ENCODE measurements at regions not wholly inside any gene's neighbourhood (a gene's known extent, or its start where the extent isn't known, plus 50 kb on each side); places are given as distances from the start of the nearest gene placed in this dataset.
"Not testable (repeated sequence)": the region's sequence is repeated elsewhere in the genome, so short reads cannot be mapped to it uniquely, and the experiment has no call there.

GRCh38 chrX:13448941-13449340 lies 120.5 kb upstream of the EGFL6 start:
- Histone ChIP-seq H3K9me3 (ENCODE audit: control insufficient read depth in 1 of 2, insufficient read depth in 1 of 2, low read depth in 1 of 2, low read length in 2 of 2) (no peaks in the 10 kb centered on the region), H3K27me3 (ENCODE audit: insufficient read depth, low read length) (no peaks in the 10 kb centered on the region), H3K27ac (ENCODE audit: low read depth, low read length) (no peak overlapping the region), H3K9me2 (ENCODE audit: insufficient read depth) (no peaks in the 10 kb centered on the region), H3K79me2 (ENCODE audit: insufficient read depth, low read length) (no peaks in the 10 kb centered on the region), H3K36me3 (ENCODE audit: control insufficient read depth in 1 of 2, insufficient read depth in 2 of 2, low read length in 2 of 2) (no peaks in the 10 kb centered on the region), H4K20me1 (ENCODE audit: insufficient read depth) (no peaks in the 10 kb centered on the region), H3K9ac (ENCODE audit: low read length) (no peak overlapping the region), H3K4me3 (replicated peaks in 1 of 2; ENCODE audit: low read depth in 1 of 2, low read length in 2 of 2) (no peak overlapping the region), H2AFZ (ENCODE audit: low read depth, low read length, poor library complexity, severe bottlenecking) (no peak overlapping the region), H3K4me1 (ENCODE audit: control insufficient read depth in 1 of 2, insufficient read depth in 2 of 2, low read length in 2 of 2) (no peaks in the 10 kb centered on the region), H3K4me2 (ENCODE audit: low read length) (no peak overlapping the region)
- POLR2A ChIA-PET, result no interaction called here
- no peak for DNase-seq (ENCODE audit: low read depth, low spot score)
- ATAC-seq, result no peak
- no peak for TF ChIP-seq EZH2 (IDR thresholded peaks at IDR 0.05)
- no peak for TF ChIP-seq POLR2A (IDR thresholded peaks at IDR 0.05; ENCODE audit: borderline replicate concordance, extremely low read depth, insufficient read depth, insufficient read length)
- no peak for TF ChIP-seq SIN3A (IDR thresholded peaks at IDR 0.05; ENCODE audit: low read depth)
- no peak for TF ChIP-seq TCF7L2 (IDR thresholded peaks at IDR 0.05; ENCODE audit: borderline replicate concordance, extremely low read depth, insufficient read depth, insufficient read length)
- TF ChIP-seq ELF1 (IDR thresholded peaks at IDR 0.05; ENCODE audit: borderline replicate concordance, low read depth), result no peak
- TF ChIP-seq RAD21 (IDR thresholded peaks at IDR 0.05; ENCODE audit: low read depth), result no peak
- TF ChIP-seq POLR2AphosphoS5 (IDR thresholded peaks at IDR 0.05; ENCODE audit: low read depth, low read length), result no peak
- no peak for TF ChIP-seq ZFX (IDR thresholded peaks at IDR 0.05)
- no peak for TF ChIP-seq YY1 (IDR thresholded peaks at IDR 0.05; ENCODE audit: extremely low read depth, insufficient replicate concordance, low read depth, low read length)
- TF ChIP-seq SP1 (IDR thresholded peaks at IDR 0.05; ENCODE audit: low read depth), result no peak
- TF ChIP-seq REST (IDR thresholded peaks at IDR 0.05; ENCODE audit: low read depth), result no peak
- intact Hi-C loops (cut with micrococcal nuclease), result no loop called here
- RAD21 ChIA-PET (ENCODE audit: low non-redundant PET in 1 of 2, low total read pairs in 2 of 2, uncharacterized antibody in 2 of 2, unreplicated experiment in 2 of 2), result no interaction called here
- BruUV-seq (replicated peaks), result no TSS peak
- CTCF ChIA-PET, result no interaction called here

GRCh38 chrX:13441608-13442007 lies 121.8 kb upstream of the ATXN3L start:
- ATAC-seq; CTCF ChIA-PET; H3K4me1 ChIP-seq (ENCODE audit: control insufficient read depth in 1 of 2, insufficient read depth in 2 of 2, low read length in 2 of 2); RAD21 ChIA-PET (ENCODE audit: low non-redundant PET in 1 of 2, low total read pairs in 2 of 2, uncharacterized antibody in 2 of 2, unreplicated experiment in 2 of 2); H3K36me3 ChIP-seq (ENCODE audit: control insufficient read depth in 1 of 2, insufficient read depth in 2 of 2, low read length in 2 of 2); H3K79me2 ChIP-seq (ENCODE audit: insufficient read depth, low read length); POLR2A ChIA-PET; H3K4me2 ChIP-seq (ENCODE audit: low read length); H3K9ac ChIP-seq (ENCODE audit: low read length); H4K20me1 ChIP-seq (ENCODE audit: insufficient read depth); H3K27ac ChIP-seq (ENCODE audit: low read depth, low read length); DNase-seq (ENCODE audit: low read depth, low spot score); BruUV-seq (replicated peaks); H2AFZ ChIP-seq (ENCODE audit: low read depth, low read length, poor library complexity, severe bottlenecking); H3K27me3 ChIP-seq (ENCODE audit: insufficient read depth, low read length); H3K4me3 ChIP-seq (replicated peaks in 1 of 2; ENCODE audit: low read depth in 1 of 2, low read length in 2 of 2); H3K9me3 ChIP-seq (ENCODE audit: control insufficient read depth in 1 of 2, insufficient read depth in 1 of 2, low read depth in 1 of 2, low read length in 2 of 2); H3K9me2 ChIP-seq (ENCODE audit: insufficient read depth); intact Hi-C loops (cut with micrococcal nuclease): not testable (repeated sequence)
